ENCODE measurements at regions not wholly inside any gene's neighbourhood (a gene's known extent, or its start where the extent isn't known, plus 50 kb on each side); places are given as distances from the start of the nearest gene placed in this dataset.

DNA sequence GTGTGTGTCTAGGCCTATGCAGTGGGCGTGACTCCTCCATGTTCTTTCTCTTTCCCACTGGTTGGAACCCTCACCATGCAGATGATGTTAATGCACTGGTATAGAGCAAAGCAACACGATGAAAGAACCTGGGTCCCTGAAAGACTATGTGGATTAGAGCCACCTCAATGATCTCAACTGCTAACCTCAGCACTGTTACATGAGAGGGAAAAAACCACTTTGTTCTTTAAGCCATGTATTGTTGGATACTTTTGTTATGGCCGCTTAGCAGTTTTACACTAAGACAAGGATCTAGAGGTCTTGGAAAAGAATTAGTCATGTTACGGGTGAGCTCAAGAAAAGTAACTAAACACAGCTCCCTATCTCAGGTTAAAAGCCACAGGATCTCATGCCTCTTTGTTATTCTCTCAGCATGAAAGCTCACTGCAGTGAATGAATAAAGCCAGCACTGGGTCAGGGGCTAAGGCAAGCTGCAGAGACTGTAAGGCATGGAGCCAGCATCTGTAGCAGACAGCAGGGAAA is 56.6 kb upstream of the RBBP6 start:
- Histone ChIP-seq H3K27me3 (ENCODE audit: control insufficient read depth, low read length) (no peaks in the 10 kb centered on the region), H3F3A (ENCODE audit: control insufficient read depth, insufficient read depth) (no peaks in the 10 kb centered on the region), H3K27ac (ENCODE audit: low read depth, low read length) (no peak overlapping the region), H3K9me3 (ENCODE audit: control insufficient read depth, insufficient read depth, low read length) (no peaks in the 10 kb centered on the region), H3K9me2 (replicated peaks; ENCODE audit: control insufficient read depth, low read length) (no peaks in the 10 kb centered on the region), H3K4me3 (ENCODE audit: low read length) (no peak overlapping the region), H3K36me3 (ENCODE audit: control insufficient read depth, low read length) (no peaks in the 10 kb centered on the region), H3K79me2 (ENCODE audit: control insufficient read depth, low read length) (no peaks in the 10 kb centered on the region), H4K20me1 (ENCODE audit: control insufficient read depth, insufficient read depth, low read depth, low read length) (no peaks in the 10 kb centered on the region), H3K4me1 (ENCODE audit: control insufficient read depth, low read length) (peaks cover 10% of the 10 kb centered on the region), H3K4me2 (ENCODE audit: low read length) (no peak overlapping the region)
- TF ChIP-seq, protein P1, sequence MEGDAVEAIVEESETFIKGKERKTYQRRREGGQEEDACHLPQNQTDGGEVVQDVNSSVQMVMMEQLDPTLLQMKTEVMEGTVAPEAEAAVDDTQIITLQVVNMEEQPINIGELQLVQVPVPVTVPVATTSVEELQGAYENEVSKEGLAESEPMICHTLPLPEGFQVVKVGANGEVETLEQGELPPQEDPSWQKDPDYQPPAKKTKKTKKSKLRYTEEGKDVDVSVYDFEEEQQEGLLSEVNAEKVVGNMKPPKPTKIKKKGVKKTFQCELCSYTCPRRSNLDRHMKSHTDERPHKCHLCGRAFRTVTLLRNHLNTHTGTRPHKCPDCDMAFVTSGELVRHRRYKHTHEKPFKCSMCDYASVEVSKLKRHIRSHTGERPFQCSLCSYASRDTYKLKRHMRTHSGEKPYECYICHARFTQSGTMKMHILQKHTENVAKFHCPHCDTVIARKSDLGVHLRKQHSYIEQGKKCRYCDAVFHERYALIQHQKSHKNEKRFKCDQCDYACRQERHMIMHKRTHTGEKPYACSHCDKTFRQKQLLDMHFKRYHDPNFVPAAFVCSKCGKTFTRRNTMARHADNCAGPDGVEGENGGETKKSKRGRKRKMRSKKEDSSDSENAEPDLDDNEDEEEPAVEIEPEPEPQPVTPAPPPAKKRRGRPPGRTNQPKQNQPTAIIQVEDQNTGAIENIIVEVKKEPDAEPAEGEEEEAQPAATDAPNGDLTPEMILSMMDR (IDR thresholded peaks at IDR 0.05; ENCODE audit: low read depth, low read length, poor library complexity, severe bottlenecking), result no peak
- no peak for TF ChIP-seq EZH2phosphoT487 (IDR thresholded peaks at IDR 0.05; ENCODE audit: borderline replicate concordance, low read length)

DNA sequence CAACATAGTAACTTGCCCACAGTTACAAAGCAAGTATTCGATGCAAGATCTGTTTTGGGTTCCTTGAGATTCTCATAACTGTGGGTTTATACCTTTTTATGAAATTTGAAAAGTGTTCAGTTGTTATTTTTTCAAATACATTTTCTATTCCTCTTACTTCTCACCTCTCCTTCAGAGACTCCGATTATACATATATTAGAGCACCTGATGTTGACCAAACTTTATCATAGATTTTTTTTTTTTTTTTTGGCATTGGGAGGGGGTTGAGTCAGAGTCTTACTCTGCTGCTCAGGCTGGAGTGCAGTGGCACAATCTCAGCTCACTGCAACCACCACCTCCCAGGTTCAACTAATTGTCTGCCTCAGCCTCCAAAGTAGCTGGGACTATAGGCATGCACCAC is 51.3 kb upstream of the RBBP6 start:
- Histone ChIP-seq H3K4me2 (ENCODE audit: low read length) (no peak overlapping the region), H3F3A (ENCODE audit: control insufficient read depth, insufficient read depth) (no peaks in the 10 kb centered on the region), H3K27ac (ENCODE audit: low read depth, low read length) (no peak overlapping the region), H3K4me3 (ENCODE audit: low read length) (no peak overlapping the region), H3K27me3 (ENCODE audit: control insufficient read depth, low read length) (no peaks in the 10 kb centered on the region), H3K9me3 (ENCODE audit: control insufficient read depth, insufficient read depth, low read length) (no peaks in the 10 kb centered on the region), H4K20me1 (ENCODE audit: control insufficient read depth, insufficient read depth, low read depth, low read length) (no peaks in the 10 kb centered on the region), H3K79me2 (ENCODE audit: control insufficient read depth, low read length) (no peaks in the 10 kb centered on the region), H3K36me3 (ENCODE audit: control insufficient read depth, low read length) (no peaks in the 10 kb centered on the region), H3K4me1 (ENCODE audit: control insufficient read depth, low read length) (no peaks in the 10 kb centered on the region), H3K9me2 (replicated peaks; ENCODE audit: control insufficient read depth, low read length) (no peaks in the 10 kb centered on the region)
- TF ChIP-seq EZH2phosphoT487 (IDR thresholded peaks at IDR 0.05; ENCODE audit: borderline replicate concordance, low read length), result no peak
- TF ChIP-seq, protein P1 (IDR thresholded peaks at IDR 0.05; ENCODE audit: low read depth, low read length, poor library complexity, severe bottlenecking), result no peak
